Limb (tissue), 2 donors: ENCODE measurements at regions not wholly inside any gene's neighbourhood (a gene's known extent, or its start where the extent isn't known, plus 50 kb on each side); places are given as distances from the start of the nearest gene placed in this dataset.
"Not testable (repeated sequence)": the region's sequence is repeated elsewhere in the genome, so short reads cannot be mapped to it uniquely, and the experiment has no call there.

Source experiments
- DNase-seq, 2 donors: peaks; one replicate each; pipeline ENCODE4 v3.0.0-alpha.2; 2016; ENCODE audit errors: extremely low spot score in 2 of 2

GRCh38 chr4:54852602-54853001, 194.8 kb downstream of the KIT start:
- DNase-seq, result no peak

DNA sequence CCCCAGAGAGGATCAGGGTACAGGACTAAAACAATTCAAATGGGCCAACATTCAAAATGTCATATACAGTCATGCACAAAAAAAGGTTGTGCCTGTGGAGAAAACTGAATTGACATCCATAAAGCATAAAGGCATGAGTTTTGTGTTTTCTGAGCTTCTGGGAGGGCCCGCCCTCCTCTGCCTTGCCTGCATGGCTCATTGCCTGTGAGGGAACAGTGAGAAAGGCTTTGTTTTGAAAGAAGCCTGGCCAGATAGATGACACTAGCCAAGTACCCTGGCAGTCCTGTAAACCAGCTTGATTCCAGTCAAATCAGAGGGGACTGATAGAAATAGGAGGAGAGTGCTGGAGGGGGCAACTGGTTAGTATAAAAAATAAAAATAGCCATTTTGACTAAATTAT, 194.3 kb downstream of the KIT start:
- no peak for DNase-seq

GRCh38 chr4:54844911-54845310, 187.2 kb downstream of the KIT start:
- no peak for DNase-seq

- no peak for DNase-seq
Observed at GRCh38 chr4:54843946-54844345, 186.2 kb downstream of the KIT start.

DNA sequence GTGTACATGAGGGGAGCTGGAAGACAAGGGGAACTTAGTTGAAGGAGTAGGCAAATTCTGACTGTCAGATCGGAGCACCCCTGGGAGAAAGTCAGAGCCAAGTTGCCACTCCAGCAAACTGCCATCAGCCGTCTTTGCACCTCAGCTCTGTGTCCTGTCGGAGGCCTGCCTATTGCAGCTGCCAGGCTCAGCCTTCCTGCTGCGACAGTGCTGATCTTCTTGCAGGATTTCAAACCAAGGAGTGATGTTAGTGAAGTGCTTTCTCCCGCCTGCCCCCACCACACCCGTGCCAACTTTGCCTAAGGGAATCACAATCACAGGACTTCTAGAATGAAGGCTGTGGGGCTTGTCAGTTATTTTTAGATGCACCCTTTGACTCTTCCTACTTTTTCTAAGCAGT, 185.3 kb downstream of the KIT start:
- DNase-seq, result no peak

- DNase-seq, result no peak
Observed at GRCh38 chr4:54842656-54843055, 184.9 kb downstream of the KIT start.

GRCh38 chr4:54842226-54842625, 184.5 kb downstream of the KIT start:
- no peak for DNase-seq

GRCh38 chr4:54840992-54841768, 183.4 kb downstream of the KIT start:
- no peak for DNase-seq

DNA sequence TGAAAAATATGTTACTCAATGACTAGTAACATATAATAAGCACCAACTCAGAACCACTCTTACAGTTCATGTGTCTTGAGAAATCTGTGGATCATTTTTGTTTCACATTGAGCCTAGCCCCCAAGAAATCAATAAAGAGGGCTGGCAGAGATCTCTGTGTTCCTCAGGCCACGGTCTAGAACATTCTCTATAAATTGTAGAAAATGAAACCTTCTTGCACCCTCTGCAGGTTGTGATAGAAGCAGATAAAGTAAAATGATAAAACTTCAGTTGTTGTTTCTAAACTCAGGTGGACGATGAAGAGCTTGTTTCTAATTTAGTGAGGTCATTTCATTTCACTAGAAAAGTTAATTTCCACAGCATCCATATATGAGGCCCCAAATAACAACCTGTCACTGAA, 182.7 kb downstream of the KIT start:
- no peak for DNase-seq

DNA sequence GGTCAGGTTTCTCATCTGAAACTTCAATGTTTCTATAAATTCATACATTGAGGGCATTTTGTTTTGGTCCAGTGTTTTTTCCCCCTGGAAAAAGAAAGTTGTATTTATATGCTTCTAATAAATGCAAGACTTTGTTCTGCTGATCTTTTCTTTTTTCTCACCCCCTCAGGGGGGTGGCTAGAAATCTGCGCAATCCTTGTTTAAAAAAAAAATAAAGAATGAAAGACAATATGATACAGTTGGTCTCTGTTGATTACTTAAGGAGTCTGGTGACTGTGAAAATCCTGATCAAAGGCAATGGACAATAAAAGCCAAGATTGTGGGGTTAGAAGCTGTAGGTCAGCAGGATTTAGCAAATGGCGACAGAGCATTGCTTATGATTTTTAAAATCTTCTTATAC, 180.5 kb downstream of the KIT start:
- DNase-seq, result no peak

DNA sequence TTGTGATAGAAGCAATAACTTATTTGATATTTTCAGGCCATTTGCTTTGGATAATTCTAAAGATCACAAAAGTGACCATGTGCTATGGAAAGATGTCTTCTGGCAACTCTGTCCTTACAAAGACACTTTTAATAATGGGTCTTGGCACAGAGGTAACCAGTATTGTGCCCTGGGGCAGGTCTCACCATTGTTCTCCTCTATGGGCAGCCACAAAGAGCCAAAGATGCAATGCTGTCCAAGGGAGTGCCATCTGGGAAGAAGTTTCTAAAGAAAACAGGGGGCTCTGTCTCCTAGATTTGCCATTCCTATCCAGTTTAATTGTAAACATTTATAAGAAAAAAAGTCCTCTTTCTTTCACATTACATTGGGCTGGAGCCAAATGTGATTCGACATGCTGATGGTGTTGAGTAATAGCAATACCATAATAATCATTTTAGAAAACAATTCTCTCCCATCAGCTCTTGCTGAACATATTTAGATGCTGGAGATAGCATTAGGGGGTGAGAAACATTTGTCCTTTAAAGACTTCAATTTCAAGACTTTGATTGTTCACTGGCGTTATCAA, 179.9 kb downstream of the KIT start:
- DNase-seq, result no peak

DNA sequence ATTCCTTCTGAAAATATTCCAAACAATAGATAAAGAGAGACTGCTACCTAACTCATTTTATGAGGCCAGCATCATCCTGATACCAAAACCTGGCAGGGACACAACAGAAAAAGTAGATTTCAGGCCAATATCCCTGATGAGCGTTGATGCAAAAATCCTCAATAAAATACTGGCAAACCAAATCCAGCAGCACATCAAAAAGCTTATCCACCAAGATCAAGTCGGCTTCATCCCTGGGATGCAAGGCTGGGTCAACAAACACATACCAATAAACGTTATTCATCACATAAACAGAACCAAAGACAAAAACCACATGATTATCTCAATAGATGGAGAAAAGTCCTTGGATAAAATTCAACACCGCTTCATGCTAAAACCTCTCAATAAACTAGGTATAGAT, 170.6 kb downstream of the KIT start:
- DNase-seq, result not testable (repeated sequence)

- DNase-seq, result no peak
Observed at GRCh38 chr4:54823616-54824015, 165.9 kb downstream of the KIT start.

GRCh38 chr4:54819034-54819433, 161.3 kb downstream of the KIT start:
- DNase-seq, result no peak

GRCh38 chr4:54818481-54818880, 160.7 kb downstream of the KIT start:
- DNase-seq, result no peak

DNA sequence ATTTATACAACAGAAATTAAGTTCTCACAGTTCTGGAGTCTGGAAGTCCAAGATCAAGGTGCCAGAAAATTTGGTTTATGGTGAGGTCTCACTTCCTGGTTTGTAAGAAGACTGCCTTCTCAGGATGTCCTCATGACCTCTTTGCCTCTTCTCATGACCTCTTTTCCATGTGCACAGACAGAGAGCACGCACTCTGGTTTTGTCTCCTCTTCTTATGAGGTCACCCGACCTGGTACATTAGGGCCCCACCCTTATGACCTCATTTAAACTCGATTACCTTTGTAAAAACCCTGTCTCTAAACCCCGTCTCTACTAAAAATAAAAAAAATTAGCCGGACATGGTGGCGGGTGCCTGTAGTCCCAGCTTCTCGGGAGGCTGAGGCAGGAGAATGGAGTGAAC, 155.9 kb downstream of the KIT start:
- DNase-seq, result no peak

- DNase-seq, result no peak
Observed at GRCh38 chr4:54806351-54806750, 148.6 kb downstream of the KIT start.

- no peak for DNase-seq
Observed at GRCh38 chr4:54802336-54802735, 144.6 kb downstream of the KIT start.

GRCh38 chr4:54800831-54801530, 143.2 kb downstream of the KIT start:
- DNase-seq, result no peak

DNA sequence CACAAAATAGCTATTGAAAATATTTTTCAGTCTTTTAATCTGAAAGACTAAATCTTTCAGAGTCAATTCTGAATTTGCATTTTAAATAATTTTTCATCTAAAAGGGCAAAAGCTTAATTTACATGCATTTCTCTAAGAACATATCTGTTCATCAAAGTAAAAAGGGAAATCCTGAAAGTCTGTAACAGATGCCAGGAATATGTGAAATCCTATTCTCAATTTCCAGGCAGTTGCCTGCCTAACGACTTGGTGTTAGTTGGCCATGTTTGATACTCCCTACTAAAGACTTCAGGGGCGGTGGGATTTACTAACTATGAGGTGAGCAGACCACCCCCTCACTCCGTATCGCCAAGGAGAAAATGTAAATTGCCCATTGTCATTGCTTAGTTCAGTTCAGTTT, 136.8 kb downstream of the KIT start:
- DNase-seq, result no peak

DNA sequence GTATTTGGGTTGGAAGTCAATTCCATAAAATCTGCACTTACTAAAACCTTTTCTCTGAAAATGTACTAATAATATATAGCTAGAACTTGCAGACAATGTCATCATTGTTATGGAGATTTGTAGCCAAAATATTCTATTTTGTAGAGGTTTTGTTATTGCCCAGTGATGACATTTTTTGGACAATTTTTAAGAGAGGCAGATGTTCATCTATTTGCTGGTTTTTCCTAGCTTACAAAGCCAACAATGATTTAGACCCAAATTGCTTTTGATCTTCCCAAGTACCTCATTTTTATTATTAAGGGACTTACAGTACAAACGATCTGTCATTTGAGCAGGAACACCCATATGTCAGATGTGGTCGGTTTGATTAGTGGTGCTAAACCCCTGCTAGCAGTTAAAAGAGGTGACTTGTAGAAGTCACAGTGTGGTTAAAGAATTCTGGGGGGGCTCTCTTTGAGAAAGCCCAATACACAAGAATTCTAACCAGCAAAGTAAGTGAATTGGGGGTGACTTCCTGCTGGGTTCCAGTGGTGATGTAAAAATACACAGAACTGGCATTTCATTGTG, 136.2 kb downstream of the KIT start:
- no peak for DNase-seq
